ENCODE measurements at regions not wholly inside any gene's neighbourhood (a gene's known extent, or its start where the extent isn't known, plus 50 kb on each side); places are given as distances from the start of the nearest gene placed in this dataset.
A peak's percentile ranks its signal among the peaks of the same experiment; 100 is the strongest.

DNA sequence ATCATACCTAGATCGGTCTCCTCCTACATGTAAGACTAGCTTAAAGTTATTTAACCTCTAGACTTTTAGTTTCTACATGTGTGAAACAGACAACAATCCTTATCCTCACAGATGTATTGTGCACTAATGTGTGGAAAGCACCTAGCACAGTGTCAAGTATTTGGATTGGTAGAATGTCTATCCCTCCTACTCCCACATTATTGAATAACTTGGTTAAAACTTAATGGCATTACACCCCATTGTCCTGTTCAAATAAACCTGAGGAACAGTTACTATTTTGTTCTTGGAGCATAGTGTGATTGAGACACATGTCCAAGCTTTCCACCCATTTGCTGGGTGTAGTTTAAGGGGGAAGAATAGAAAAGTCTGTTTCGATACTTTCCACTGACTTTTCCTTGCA lies 208.8 kb upstream of the JUN start (continued):
- TF ChIP-seq, protein P1, sequence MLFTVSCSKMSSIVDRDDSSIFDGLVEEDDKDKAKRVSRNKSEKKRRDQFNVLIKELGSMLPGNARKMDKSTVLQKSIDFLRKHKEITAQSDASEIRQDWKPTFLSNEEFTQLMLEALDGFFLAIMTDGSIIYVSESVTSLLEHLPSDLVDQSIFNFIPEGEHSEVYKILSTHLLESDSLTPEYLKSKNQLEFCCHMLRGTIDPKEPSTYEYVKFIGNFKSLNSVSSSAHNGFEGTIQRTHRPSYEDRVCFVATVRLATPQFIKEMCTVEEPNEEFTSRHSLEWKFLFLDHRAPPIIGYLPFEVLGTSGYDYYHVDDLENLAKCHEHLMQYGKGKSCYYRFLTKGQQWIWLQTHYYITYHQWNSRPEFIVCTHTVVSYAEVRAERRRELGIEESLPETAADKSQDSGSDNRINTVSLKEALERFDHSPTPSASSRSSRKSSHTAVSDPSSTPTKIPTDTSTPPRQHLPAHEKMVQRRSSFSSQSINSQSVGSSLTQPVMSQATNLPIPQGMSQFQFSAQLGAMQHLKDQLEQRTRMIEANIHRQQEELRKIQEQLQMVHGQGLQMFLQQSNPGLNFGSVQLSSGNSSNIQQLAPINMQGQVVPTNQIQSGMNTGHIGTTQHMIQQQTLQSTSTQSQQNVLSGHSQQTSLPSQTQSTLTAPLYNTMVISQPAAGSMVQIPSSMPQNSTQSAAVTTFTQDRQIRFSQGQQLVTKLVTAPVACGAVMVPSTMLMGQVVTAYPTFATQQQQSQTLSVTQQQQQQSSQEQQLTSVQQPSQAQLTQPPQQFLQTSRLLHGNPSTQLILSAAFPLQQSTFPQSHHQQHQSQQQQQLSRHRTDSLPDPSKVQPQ (CRISPR knock-in tag; IDR thresholded peaks at IDR 0.05; ENCODE audit: borderline replicate concordance) = no peak

DNA sequence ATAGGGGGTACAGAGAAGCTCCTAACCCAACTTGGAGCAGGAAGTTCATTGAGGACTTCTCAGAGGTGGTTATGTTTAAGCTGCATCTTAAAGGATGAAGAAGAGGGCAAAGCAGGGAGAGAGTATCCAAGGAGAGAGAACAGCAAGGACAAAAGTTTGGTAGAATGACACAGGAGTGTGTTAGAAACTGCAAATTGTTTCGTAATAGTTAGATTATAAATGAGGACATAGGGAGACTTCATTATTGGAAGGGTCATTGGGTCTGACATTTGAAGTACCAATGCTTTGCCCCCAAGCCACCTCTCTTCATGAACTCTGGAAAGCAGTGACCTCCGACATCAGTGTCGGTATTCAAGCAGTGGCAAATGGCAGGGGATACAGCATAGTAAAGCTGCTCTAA lies 209.6 kb upstream of the JUN start:
- DNase-seq (ENCODE audit: extremely low read depth in 1 of 4, low spot score in 3 of 4) (no peak), FAIRE-seq (no peak), ATAC-seq (no peak)
- in situ Hi-C loops (cut with MboI) = no loop called here
- peak; percentile 37; the same call in 1 of the 2 replicates for TF ChIP-seq CEBPB (tag; IDR thresholded peaks at IDR 0.05)
- TF ChIP-seq, protein P2, sequence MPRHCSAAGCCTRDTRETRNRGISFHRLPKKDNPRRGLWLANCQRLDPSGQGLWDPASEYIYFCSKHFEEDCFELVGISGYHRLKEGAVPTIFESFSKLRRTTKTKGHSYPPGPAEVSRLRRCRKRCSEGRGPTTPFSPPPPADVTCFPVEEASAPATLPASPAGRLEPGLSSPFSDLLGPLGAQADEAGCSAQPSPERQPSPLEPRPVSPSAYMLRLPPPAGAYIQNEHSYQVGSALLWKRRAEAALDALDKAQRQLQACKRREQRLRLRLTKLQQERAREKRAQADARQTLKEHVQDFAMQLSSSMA (CRISPR knock-in tag; IDR thresholded peaks at IDR 0.05) = no peak
- no peak for TF ChIP-seq CEBPG (CRISPR knock-in tag; IDR thresholded peaks at IDR 0.05)
- TF ChIP-seq CEBPG (tag; conservative IDR thresholded peaks at IDR 0.05 in 1 of 2, IDR thresholded peaks at IDR 0.05 in 1 of 2) = 0 out of 4 replicates have a peak, but pooled peaks of 1 of the 2 experiments have one; percentile 12
- CTCF ChIA-PET (ENCODE audit: low intra/inter-chr PET ratio) = no interaction called here
- Histone ChIP-seq H3K4me1 (replicated peaks in 1 of 2; ENCODE audit: control insufficient read depth in 2 of 2, insufficient read depth in 2 of 2, low read length in 2 of 2) (no peaks in the 10 kb centered on the region), H3K36me3 (ENCODE audit: control insufficient read depth, insufficient read depth, low read length) (no peaks in the 10 kb centered on the region), H3K27me3 (ENCODE audit: control insufficient read depth in 2 of 2, insufficient read depth in 2 of 2, low read length in 2 of 2) (peaks cover 0 to 2% of the 10 kb centered on the region in 2 experiments; a peak in 1 of 5 replicates), H3K79me2 (ENCODE audit: control insufficient read depth, insufficient read depth, low read length) (no peaks in the 10 kb centered on the region), H3K9me1 (ENCODE audit: control insufficient read depth, insufficient read depth, low read length) (no peaks in the 10 kb centered on the region), H3K4me3 (no peak overlapping the region), H3K9me3 (replicated peaks; ENCODE audit: control insufficient read depth, insufficient read depth, low read depth, low read length) (no peaks in the 10 kb centered on the region), H3K9ac (ENCODE audit: insufficient read depth in 1 of 2, low read depth in 2 of 2, low read length in 2 of 2) (no peak overlapping the region), H4K20me1 (replicated peaks; ENCODE audit: control insufficient read depth, insufficient read depth, low read length) (no peaks in the 10 kb centered on the region), H3K27ac (ENCODE audit: extremely low read depth, low read depth, low read length) (no peak overlapping the region), H2AFZ (ENCODE audit: low read depth, low read length) (no peak overlapping the region), H3K4me2 (ENCODE audit: insufficient read depth, low read length) (no peak overlapping the region)
- 22% methylated on average over 3 of the region's 3 CpGs for WGBS (ENCODE audit: insufficient coverage, low coverage, missing lambda C conversion rate)
- POLR2A ChIA-PET = interaction anchor here (0.7 kb wide), 1 partner anchor 11 kb away, joined by 3 read pairs; no protein-coding TSS in a partner anchor
- intact Hi-C loops (cut with micrococcal nuclease) = no loop called here
- no TSS peak for BruUV-seq (replicated peaks)
